K562 (cell line): ENCODE measurements at regions not wholly inside any gene's neighbourhood (a gene's known extent, or its start where the extent isn't known, plus 50 kb on each side); places are given as distances from the start of the nearest gene placed in this dataset.

Experiments used
- CEBPB ChIP-seq: fragments of 450-650 bp; IDR thresholded peaks from 2 replicates; pipeline ENCODE4 v1.6.1; 2016; ENCODE audit warnings: missing genetic modification characterization, missing compliant biosample characterization
- KAT8 ChIP-seq: fragments of 450-650 bp; IDR thresholded peaks from 2 replicates; pipeline ENCODE4 v1.6.1; 2016; ENCODE audit warnings: low read depth, mild to moderate bottlenecking
- KDM1A ChIP-seq, 2 experiments: fragments of 450-650 bp; IDR thresholded peaks; 2 replicates each; pipeline ENCODE4 v1.6.1; 2016; ENCODE audit warnings: mild to moderate bottlenecking in 2 of 2
- MED1 ChIP-seq: sonication (generic); formaldehyde crosslinking; IDR thresholded peaks from 2 replicates; pipeline ENCODE4 v1.8.1; 2023; ENCODE audit warnings: missing genetic modification reagents, borderline replicate concordance
- MYBL2 ChIP-seq, 2 experiments: fragments of 450-650 bp in 1 of 2; sonication (generic) in 1 of 2; formaldehyde crosslinking in 1 of 2; IDR thresholded peaks; 2 replicates each; pipeline versions ENCODE4 v1.6.1 to v1.8.1; 2017 to 2022; ENCODE audit warnings: borderline replicate concordance in 1 of 2, inconsistent platforms in 1 of 2, low read depth in 1 of 2, mild to moderate bottlenecking in 1 of 2, missing genetic modification reagents in 1 of 2, moderate library complexity in 1 of 2
- RAD51 ChIP-seq: fragments of 450-650 bp; IDR thresholded peaks from 2 replicates; pipeline ENCODE4 v1.7.1; 2016; ENCODE audit warnings: low read depth, mild to moderate bottlenecking, borderline replicate concordance
- XRCC4 ChIP-seq: IDR thresholded peaks from one replicate; pipeline ENCODE4 v1.6.1; 2011; ENCODE audit not compliant: insufficient read depth, insufficient read length; ENCODE audit errors: extremely low read depth
- ZNF184 ChIP-seq: sonication (generic); formaldehyde crosslinking; IDR thresholded peaks from 2 replicates; pipeline ENCODE4 v1.5.0; 2020; ENCODE audit warnings: missing genetic modification reagents
- ZNF589 ChIP-seq: fragments of 200-800 bp; sonication (Bioruptor generic); IDR thresholded peaks from 2 replicates; pipeline ENCODE4 v1.6.1; 2016; ENCODE audit warnings: low read depth, missing genetic modification characterization, missing compliant biosample characterization
- ZNF780A ChIP-seq: fragments of 250-450 bp; sonication (Bioruptor Pico); IDR thresholded peaks from 2 replicates; pipeline ENCODE4 v1.5.0; 2021; ENCODE audit warnings: mild to moderate bottlenecking
- TF ChIP-seq, protein P1 (sequence below), 2 experiments: fragments of 450-650 bp; formaldehyde crosslinking in 1 of 2; IDR thresholded peaks; 2 replicates each; pipeline versions ENCODE4 v1.4.0 to v1.6.1; 2014 to 2020; ENCODE audit warnings: mild to moderate bottlenecking in 2 of 2, borderline replicate concordance in 1 of 2, low read depth in 1 of 2
- TF ChIP-seq, protein P2 (sequence below): fragments of 450-650 bp; IDR thresholded peaks from 2 replicates; pipeline ENCODE4 v1.6.1; 2014; ENCODE audit warnings: low read depth, mild to moderate bottlenecking, moderate library complexity, borderline replicate concordance
- TF ChIP-seq, protein P3 (sequence below): sonication (generic); formaldehyde crosslinking; IDR thresholded peaks from 2 replicates; pipeline ENCODE4 v1.8.0; 2022; ENCODE audit warnings: mild to moderate bottlenecking, low read depth, missing genetic modification reagents

DNA sequence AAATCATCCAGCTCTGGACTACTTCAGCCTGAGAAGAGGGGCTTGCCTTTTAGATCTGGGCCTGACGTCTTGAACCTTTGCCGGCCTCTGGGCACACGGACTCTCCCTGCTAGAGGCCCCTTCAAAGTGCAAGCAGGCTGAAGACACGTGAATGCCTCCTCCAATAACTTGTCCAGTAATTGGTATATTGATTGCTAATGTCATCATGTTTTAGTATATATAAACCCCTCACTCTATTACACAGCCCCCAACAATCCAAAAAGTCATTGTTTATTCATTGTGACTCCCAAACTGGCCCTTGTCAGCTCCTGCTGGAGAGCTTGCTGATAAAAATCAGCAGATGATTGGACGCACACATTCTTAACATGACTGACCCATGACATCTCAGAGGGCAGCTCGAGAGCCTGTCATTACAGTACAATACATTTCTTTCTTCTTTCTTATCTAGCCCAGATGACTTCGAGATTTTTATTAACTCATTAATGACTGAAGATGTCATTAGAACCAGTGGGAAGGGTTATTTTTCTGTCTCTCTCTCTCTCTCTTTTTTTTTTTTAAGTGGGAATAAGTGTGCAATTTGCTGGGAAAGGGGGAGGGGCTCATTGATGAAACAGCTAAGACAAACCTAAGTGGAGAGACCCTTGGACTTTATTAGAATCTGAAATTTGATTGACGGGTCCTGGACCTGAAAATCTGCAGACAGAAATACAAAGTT lies 65.5 kb upstream of the NR2F2 start (continued):
- TF ChIP-seq, protein P1, sequence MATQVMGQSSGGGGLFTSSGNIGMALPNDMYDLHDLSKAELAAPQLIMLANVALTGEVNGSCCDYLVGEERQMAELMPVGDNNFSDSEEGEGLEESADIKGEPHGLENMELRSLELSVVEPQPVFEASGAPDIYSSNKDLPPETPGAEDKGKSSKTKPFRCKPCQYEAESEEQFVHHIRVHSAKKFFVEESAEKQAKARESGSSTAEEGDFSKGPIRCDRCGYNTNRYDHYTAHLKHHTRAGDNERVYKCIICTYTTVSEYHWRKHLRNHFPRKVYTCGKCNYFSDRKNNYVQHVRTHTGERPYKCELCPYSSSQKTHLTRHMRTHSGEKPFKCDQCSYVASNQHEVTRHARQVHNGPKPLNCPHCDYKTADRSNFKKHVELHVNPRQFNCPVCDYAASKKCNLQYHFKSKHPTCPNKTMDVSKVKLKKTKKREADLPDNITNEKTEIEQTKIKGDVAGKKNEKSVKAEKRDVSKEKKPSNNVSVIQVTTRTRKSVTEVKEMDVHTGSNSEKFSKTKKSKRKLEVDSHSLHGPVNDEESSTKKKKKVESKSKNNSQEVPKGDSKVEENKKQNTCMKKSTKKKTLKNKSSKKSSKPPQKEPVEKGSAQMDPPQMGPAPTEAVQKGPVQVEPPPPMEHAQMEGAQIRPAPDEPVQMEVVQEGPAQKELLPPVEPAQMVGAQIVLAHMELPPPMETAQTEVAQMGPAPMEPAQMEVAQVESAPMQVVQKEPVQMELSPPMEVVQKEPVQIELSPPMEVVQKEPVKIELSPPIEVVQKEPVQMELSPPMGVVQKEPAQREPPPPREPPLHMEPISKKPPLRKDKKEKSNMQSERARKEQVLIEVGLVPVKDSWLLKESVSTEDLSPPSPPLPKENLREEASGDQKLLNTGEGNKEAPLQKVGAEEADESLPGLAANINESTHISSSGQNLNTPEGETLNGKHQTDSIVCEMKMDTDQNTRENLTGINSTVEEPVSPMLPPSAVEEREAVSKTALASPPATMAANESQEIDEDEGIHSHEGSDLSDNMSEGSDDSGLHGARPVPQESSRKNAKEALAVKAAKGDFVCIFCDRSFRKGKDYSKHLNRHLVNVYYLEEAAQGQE (IDR thresholded peaks at IDR 0.05; ENCODE audit: borderline replicate concordance): peak; percentile 42; the same call in 1 of the 2 replicates
- TF ChIP-seq, protein P1 (CRISPR knock-in tag; IDR thresholded peaks at IDR 0.05; ENCODE audit: low read depth): no peak
- TF ChIP-seq KAT8 (no peak), MYBL2 (IDR thresholded peaks at IDR 0.05; ENCODE audit: low read depth) (no peak), MYBL2 (CRISPR knock-in tag; IDR thresholded peaks at IDR 0.05; ENCODE audit: borderline replicate concordance) (no peak), RAD51 (no peak), ZNF589 (CRISPR knock-in tag) (no peak), ZNF184 (CRISPR knock-in tag) (no peak), CEBPB (no peak), XRCC4 (no peak), KDM1A (IDR thresholded peaks at IDR 0.05) (no peak), MED1 (CRISPR knock-in tag) (no peak), ZNF780A (no peak)
- TF ChIP-seq, protein P2, sequence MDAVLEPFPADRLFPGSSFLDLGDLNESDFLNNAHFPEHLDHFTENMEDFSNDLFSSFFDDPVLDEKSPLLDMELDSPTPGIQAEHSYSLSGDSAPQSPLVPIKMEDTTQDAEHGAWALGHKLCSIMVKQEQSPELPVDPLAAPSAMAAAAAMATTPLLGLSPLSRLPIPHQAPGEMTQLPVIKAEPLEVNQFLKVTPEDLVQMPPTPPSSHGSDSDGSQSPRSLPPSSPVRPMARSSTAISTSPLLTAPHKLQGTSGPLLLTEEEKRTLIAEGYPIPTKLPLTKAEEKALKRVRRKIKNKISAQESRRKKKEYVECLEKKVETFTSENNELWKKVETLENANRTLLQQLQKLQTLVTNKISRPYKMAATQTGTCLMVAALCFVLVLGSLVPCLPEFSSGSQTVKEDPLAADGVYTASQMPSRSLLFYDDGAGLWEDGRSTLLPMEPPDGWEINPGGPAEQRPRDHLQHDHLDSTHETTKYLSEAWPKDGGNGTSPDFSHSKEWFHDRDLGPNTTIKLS: no peak; the same call in 1 of the 2 replicates
- TF ChIP-seq, protein P3, sequence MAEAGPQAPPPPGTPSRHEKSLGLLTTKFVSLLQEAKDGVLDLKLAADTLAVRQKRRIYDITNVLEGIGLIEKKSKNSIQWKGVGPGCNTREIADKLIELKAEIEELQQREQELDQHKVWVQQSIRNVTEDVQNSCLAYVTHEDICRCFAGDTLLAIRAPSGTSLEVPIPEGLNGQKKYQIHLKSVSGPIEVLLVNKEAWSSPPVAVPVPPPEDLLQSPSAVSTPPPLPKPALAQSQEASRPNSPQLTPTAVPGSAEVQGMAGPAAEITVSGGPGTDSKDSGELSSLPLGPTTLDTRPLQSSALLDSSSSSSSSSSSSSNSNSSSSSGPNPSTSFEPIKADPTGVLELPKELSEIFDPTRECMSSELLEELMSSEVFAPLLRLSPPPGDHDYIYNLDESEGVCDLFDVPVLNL (CRISPR knock-in tag): no peak
